ENCODE measurements at regions not wholly inside any gene's neighbourhood (a gene's known extent, or its start where the extent isn't known, plus 50 kb on each side); places are given as distances from the start of the nearest gene placed in this dataset.

GRCh38 chr2:7437141-7437540 lies 519.9 kb downstream of the RNF144A start:
- no peak for TF ChIP-seq CTCF (IDR thresholded peaks at IDR 0.05; ENCODE audit: poor library complexity, severe bottlenecking)
- TF ChIP-seq EZH2 (IDR thresholded peaks at IDR 0.05; ENCODE audit: borderline replicate concordance, insufficient read depth, low read length, poor library complexity, severe bottlenecking) = no peak
- TF ChIP-seq RAD21 (conservative IDR thresholded peaks at IDR 0.05) = no peak
- no peak for TF ChIP-seq TAF1 (IDR thresholded peaks at IDR 0.05; ENCODE audit: low read depth)
- no peak for TF ChIP-seq POLR2AphosphoS5 (IDR thresholded peaks at IDR 0.05)
- no peak for TF ChIP-seq EP300 (conservative IDR thresholded peaks at IDR 0.05; ENCODE audit: poor library complexity, severe bottlenecking)

Measured in neural cell (in vitro differentiated cells).